Stimulated activated naive B cell treated with anti-CD40 and anti-IgM and Interleukin-4, amounts not matched to agents 10 μg/mL and 1 μg/mL and 100 μg/mL, for 72 hours (primary cell): ENCODE measurements at regions not wholly inside any gene's neighbourhood (a gene's known extent, or its start where the extent isn't known, plus 50 kb on each side); places are given as distances from the start of the nearest gene placed in this dataset.
"Not testable (repeated sequence)": the region's sequence is repeated elsewhere in the genome, so short reads cannot be mapped to it uniquely, and the experiment has no call there.

Experiments
- ATAC-seq, 2 donors: fragments of 150-1000 bp; cut with Tn5 transposase; replicated peaks; 2 replicates each; pipeline ENCODE4 v1.10.0; 2021; ENCODE audit warnings: moderate library complexity in 1 of 2
- DNase-seq: peaks from one replicate; pipeline ENCODE4 v3.0.0; 2021
- H3K27ac Mint-ChIP-seq: one replicate; pipeline ENCODE4 v1.8.0; 2022; ENCODE audit warnings: mild to moderate bottlenecking, mixed read lengths
- H3K27me3 Mint-ChIP-seq, 2 donors: one replicate each; pipeline ENCODE4 v1.8.0; 2022; ENCODE audit warnings: mixed read lengths in 2 of 2
- H3K36me3 Mint-ChIP-seq, 2 donors: one replicate each; pipeline ENCODE4 v1.8.0; 2022; ENCODE audit warnings: mixed read lengths in 2 of 2, mild to moderate bottlenecking in 1 of 2
- H3K4me1 Mint-ChIP-seq, 2 donors: one replicate each; pipeline ENCODE4 v1.8.0; 2022; ENCODE audit warnings: mixed read lengths in 2 of 2, mild to moderate bottlenecking in 1 of 2
- H3K4me3 Mint-ChIP-seq, 2 donors: one replicate each; pipeline ENCODE4 v1.8.0; 2022; ENCODE audit warnings: mild to moderate bottlenecking in 2 of 2, mixed read lengths in 2 of 2, moderate library complexity in 1 of 2
- H3K9me3 Mint-ChIP-seq, 2 donors: one replicate each; pipeline ENCODE4 v1.8.0; 2022; ENCODE audit warnings: mixed read lengths in 2 of 2, mild to moderate bottlenecking in 1 of 2

DNA sequence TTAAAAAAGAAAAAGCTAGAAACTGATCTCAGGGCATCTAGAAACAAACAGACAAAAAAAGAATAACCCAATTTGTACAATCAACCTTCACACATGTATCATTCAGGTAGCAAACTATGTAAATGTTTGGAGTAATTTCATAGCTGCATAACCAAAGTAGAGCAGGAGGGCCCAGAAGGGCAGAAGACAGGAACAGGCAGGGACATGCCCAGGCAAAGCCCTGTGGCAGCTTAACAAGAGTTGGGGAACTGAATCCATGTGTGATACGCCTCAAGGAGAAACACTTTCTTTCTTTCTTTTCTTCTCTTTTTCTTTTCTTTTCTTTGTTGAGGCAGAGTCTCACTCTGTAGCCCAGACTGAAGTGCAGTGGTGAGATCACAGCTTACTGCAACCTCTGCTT, 390.4 kb upstream of the ANKRD20A1 start:
- H3K4me3 Mint-ChIP-seq, ATAC-seq, H3K9me3 Mint-ChIP-seq, H3K36me3 Mint-ChIP-seq, DNase-seq, H3K27me3 Mint-ChIP-seq, H3K27ac Mint-ChIP-seq, H3K4me1 Mint-ChIP-seq: not testable (repeated sequence)

DNA sequence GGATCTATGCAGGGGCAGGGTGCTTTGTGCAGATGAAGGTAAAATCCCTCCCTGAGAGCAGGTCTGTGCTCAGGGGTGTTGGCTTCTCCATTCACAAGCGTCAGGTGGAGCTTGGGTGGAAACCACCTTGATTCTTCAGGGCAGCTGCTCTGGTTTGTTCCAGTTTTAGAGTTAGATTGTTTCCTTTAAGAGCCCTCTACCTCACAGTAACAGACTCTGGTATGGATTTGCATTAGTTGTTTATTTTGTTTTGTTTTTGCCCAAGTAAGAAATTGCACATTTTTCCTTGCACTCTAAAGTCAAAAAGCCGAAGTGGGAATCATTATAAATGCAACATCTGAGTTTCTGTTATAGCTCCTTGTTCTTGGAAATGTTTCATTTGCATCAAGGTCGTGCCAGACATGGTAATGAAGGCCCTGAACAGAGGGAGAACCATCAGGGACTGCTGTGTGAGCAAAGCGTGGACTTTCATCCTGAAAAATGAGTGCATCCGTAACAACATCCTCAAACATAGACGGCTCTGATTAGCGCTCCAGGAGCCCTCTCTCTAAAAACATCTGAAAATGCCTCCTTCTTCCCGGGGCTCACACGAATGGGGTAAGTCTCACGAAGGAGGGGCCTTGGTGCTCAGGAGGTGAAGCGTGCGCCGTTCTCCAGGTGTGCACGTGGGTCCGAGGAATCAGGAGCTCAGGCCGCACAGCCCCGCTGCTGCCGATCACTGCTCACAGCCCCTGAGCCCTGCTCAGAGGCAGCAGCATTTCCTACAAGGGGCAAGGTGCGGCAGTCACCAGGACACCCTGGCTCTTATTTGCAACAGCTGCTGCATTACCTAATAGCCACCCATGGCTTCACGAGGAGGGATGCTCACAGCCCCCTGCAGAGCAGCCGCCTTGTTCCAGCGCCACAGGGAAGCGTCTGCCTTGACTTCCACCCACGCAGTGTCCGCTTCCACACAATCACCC, 396.7 kb upstream of the ANKRD20A1 start:
- H3K9me3 Mint-ChIP-seq, DNase-seq, H3K27ac Mint-ChIP-seq, H3K4me1 Mint-ChIP-seq, H3K27me3 Mint-ChIP-seq, ATAC-seq, H3K36me3 Mint-ChIP-seq, H3K4me3 Mint-ChIP-seq: not testable (repeated sequence)

DNA sequence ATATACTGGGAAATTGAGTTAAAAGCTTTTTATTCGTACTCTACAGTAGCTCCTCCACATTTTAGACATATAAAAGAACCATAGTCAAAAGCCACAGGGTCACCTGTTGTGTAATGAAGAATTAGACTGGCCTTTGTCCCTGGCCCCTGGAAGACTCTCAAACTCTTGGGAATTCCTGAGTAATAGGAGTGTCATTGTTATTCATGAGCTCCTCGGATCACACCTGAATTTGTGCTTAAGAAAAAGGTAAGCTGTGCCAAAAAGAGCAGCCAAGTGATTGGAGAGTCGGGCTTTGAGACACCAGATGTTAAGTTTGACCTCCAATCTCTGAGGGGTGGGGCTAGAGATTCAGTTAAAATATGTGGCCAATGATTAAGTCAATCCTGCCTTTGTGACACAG, 405.8 kb upstream of the ANKRD20A1 start:
- H3K27me3 Mint-ChIP-seq, H3K27ac Mint-ChIP-seq, H3K36me3 Mint-ChIP-seq, DNase-seq, H3K4me1 Mint-ChIP-seq, H3K9me3 Mint-ChIP-seq, H3K4me3 Mint-ChIP-seq, ATAC-seq: not testable (repeated sequence)

GRCh38 chr9:67442313-67442712, 416.4 kb upstream of the ANKRD20A1 start:
- not testable (repeated sequence) for H3K36me3 Mint-ChIP-seq, H3K27me3 Mint-ChIP-seq, DNase-seq, ATAC-seq, H3K27ac Mint-ChIP-seq, H3K9me3 Mint-ChIP-seq, H3K4me1 Mint-ChIP-seq, H3K4me3 Mint-ChIP-seq

- not testable (repeated sequence) for H3K27ac Mint-ChIP-seq, DNase-seq, H3K4me3 Mint-ChIP-seq, H3K36me3 Mint-ChIP-seq, ATAC-seq, H3K27me3 Mint-ChIP-seq, H3K9me3 Mint-ChIP-seq, H3K4me1 Mint-ChIP-seq
Measured at GRCh38 chr9:67437011-67437410, 421.7 kb upstream of the ANKRD20A1 start.

DNA sequence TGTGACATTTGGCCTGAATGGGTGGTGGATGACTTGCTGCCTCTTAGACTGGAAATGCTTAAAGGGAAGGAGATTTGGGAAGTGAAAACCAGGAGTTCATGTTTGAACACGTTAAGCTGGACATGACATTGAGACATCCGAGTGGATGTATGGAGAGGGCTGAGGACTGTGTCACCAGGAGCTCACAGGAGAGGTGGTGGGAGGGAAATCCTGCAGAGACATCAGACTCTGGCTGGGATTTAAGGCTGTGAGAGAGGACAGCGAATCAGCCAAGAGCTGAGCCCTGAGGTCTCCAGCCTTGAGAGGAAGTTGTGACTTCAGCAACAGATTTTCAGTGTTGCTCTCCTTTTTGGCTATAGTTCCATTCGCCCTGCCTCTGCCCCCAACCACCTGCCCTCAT, 432.5 kb upstream of the SPATA31A3 start:
- H3K36me3 Mint-ChIP-seq, H3K27me3 Mint-ChIP-seq, H3K4me1 Mint-ChIP-seq: not testable (repeated sequence)

GRCh38 chr9:67423049-67423728, 430.8 kb upstream of the SPATA31A3 start:
- not testable (repeated sequence) for H3K4me1 Mint-ChIP-seq, H3K27me3 Mint-ChIP-seq, H3K4me3 Mint-ChIP-seq, H3K36me3 Mint-ChIP-seq, ATAC-seq, H3K9me3 Mint-ChIP-seq, H3K27ac Mint-ChIP-seq, DNase-seq

More for the DNA sequence above, 432.5 kb upstream of the SPATA31A3 start:
- H3K9me3 Mint-ChIP-seq, ATAC-seq, H3K4me3 Mint-ChIP-seq, DNase-seq, H3K27ac Mint-ChIP-seq: not testable (repeated sequence)

DNA sequence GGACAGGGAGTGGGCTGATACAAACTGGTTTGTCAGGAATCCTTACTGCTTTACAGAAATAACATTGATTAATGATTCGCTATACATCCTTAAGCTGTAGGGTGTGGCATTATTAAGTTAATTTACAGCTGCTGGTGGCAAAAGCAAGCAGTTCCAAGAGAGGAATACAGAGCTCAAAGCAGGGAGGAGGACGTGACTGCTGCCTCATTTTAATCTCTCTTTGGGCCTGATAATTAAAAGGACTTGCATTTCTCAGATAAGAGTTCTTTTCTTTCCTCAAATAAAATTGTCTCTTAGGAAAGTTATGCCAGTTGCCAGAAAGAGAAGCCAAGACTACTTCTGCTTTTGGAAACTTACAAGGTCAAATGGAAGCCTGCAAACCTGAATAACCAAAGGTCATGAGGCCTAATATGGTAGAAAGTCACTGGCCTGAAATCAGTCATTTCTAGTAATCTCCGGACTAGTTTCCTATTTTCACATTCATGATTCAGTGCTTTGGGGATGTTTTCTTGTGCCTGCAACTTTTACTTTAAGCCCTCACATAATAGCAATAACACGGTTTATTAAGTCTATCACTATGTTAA, 426.2 kb upstream of the SPATA31A3 start:
- not testable (repeated sequence) for H3K27ac Mint-ChIP-seq, DNase-seq, H3K4me3 Mint-ChIP-seq, H3K4me1 Mint-ChIP-seq, ATAC-seq, H3K27me3 Mint-ChIP-seq, H3K36me3 Mint-ChIP-seq, H3K9me3 Mint-ChIP-seq

- ATAC-seq, H3K27ac Mint-ChIP-seq, DNase-seq, H3K9me3 Mint-ChIP-seq, H3K4me1 Mint-ChIP-seq, H3K27me3 Mint-ChIP-seq, H3K36me3 Mint-ChIP-seq, H3K4me3 Mint-ChIP-seq: not testable (repeated sequence)
Measured at GRCh38 chr9:67417341-67417983, 425.1 kb upstream of the SPATA31A3 start.

DNA sequence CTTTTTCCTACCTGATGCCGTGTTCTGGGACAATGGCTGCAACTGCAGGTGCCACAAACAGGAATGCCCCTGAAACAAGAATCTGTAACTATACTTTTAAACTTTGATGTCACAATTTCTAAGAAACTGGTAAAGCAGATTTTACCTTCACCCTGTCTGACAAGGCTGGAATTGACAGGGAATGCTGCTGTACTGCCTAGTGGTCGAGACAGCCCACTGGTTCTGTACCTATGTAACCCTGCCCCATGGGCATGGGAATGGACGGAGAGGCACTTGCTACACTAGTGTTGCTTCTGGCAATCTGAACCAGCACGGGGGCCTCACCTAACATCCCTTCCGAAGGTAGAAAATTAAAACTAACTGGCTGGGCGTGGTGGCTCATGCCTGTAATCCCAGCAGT, 424.3 kb upstream of the SPATA31A3 start:
- not testable (repeated sequence) for ATAC-seq, H3K27me3 Mint-ChIP-seq, H3K4me1 Mint-ChIP-seq, H3K4me3 Mint-ChIP-seq, DNase-seq, H3K36me3 Mint-ChIP-seq, H3K9me3 Mint-ChIP-seq, H3K27ac Mint-ChIP-seq

DNA sequence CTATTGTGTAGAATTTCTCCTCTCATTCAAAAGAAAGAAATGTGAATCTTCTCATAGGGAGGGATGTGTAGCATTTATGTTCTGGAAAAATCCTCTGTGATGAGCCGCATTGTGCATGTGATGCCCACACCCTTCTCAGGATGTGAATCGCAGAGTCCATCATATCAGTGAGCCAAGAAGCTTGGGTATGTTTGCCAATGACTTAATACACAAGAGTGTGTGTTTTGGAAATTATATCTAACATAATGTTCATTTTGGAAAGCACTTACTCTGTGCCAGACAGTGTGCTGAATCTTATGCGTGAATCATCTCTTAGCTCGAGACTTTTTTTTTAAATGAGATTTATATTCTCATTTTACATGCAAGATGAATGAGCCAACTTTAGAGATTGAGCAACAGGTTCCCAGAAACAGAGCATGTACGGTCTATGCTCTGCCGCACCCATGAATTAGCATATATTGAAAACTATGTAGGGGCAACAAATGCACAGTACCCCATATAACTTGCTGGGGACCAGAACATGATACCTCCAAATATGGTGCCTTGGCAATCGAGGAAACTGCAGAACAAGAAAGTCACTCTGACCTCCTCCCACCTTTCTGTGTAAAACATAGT, 418.4 kb upstream of the SPATA31A3 start:
- not testable (repeated sequence) for DNase-seq, H3K4me3 Mint-ChIP-seq, H3K4me1 Mint-ChIP-seq, H3K27me3 Mint-ChIP-seq, H3K9me3 Mint-ChIP-seq, ATAC-seq, H3K27ac Mint-ChIP-seq, H3K36me3 Mint-ChIP-seq

- not testable (repeated sequence) for H3K27ac Mint-ChIP-seq, ATAC-seq, H3K4me1 Mint-ChIP-seq, H3K4me3 Mint-ChIP-seq, H3K36me3 Mint-ChIP-seq, H3K9me3 Mint-ChIP-seq, DNase-seq, H3K27me3 Mint-ChIP-seq
Measured at GRCh38 chr9:67403739-67404138, 411.4 kb upstream of the SPATA31A3 start.

GRCh38 chr9:67397731-67398130, 405.4 kb upstream of the SPATA31A3 start:
- H3K9me3 Mint-ChIP-seq, DNase-seq, ATAC-seq, H3K4me3 Mint-ChIP-seq, H3K27me3 Mint-ChIP-seq, H3K36me3 Mint-ChIP-seq, H3K4me1 Mint-ChIP-seq, H3K27ac Mint-ChIP-seq: not testable (repeated sequence)

GRCh38 chr9:67394782-67395181, 402.4 kb upstream of the SPATA31A3 start:
- not testable (repeated sequence) for H3K4me1 Mint-ChIP-seq, DNase-seq, H3K36me3 Mint-ChIP-seq, H3K9me3 Mint-ChIP-seq, ATAC-seq, H3K4me3 Mint-ChIP-seq, H3K27me3 Mint-ChIP-seq, H3K27ac Mint-ChIP-seq
